Spinal cord (tissue), 9 donors: ENCODE measurements at regions not wholly inside any gene's neighbourhood (a gene's known extent, or its start where the extent isn't known, plus 50 kb on each side); places are given as distances from the start of the nearest gene placed in this dataset.

ENCODE experiments used
- DNase-seq, 6 donors: peaks; one replicate each; pipeline versions ENCODE4 v3.0.0 to v3.0.0-alpha.2; 2013 to 2015; ENCODE audit warnings: low spot score in 6 of 6, low read depth in 4 of 6
- H3K27ac ChIP-seq: one replicate; pipeline ENCODE4 v1.5.1; 2013; ENCODE audit warnings: low read depth, low read length, control low read depth
- H3K27me3 ChIP-seq: one replicate; pipeline ENCODE4 v1.6.1; 2013; ENCODE audit warnings: low read length; ENCODE audit not compliant: control insufficient read depth, insufficient read depth
- H3K36me3 ChIP-seq: one replicate; pipeline ENCODE4 v1.6.1; 2013; ENCODE audit warnings: low read length; ENCODE audit not compliant: control insufficient read depth, insufficient read depth
- H3K4me1 ChIP-seq: one replicate; pipeline ENCODE4 v1.6.1; 2013; ENCODE audit warnings: low read length; ENCODE audit not compliant: control insufficient read depth, insufficient read depth
- H3K4me3 ChIP-seq: one replicate; pipeline ENCODE4 v1.5.1; 2013; ENCODE audit warnings: low read depth, low read length, control low read depth
- H3K9me3 ChIP-seq: one replicate; pipeline ENCODE4 v1.6.1; 2013; ENCODE audit warnings: low read length; ENCODE audit not compliant: control insufficient read depth, insufficient read depth
- WGBS: methylation state at CpG from one replicate; pipeline ENCODE4 v1.1.5; 2013; ENCODE audit warnings: missing lambda C conversion rate; ENCODE audit not compliant: insufficient coverage; 5-methylcytosine and 5-hydroxymethylcytosine counted together
- donor health status: healthy.

GRCh38 chr6:26257272-26257671, 107.7 kb upstream of the BTN3A2 start:
- no peak overlapping the region for H3K27ac ChIP-seq
- H3K9me3 ChIP-seq, result no peaks in the 10 kb centered on the region
- no peaks in the 10 kb centered on the region for H3K27me3 ChIP-seq
- 20% methylated on average over 4 of the region's 7 CpGs for whole genome bisulfite sequencing
- no peak overlapping the region for H3K4me3 ChIP-seq
- H3K4me1 ChIP-seq, result peaks cover 3% of the 10 kb centered on the region
- DNase-seq, result no peak
- H3K36me3 ChIP-seq, result no peaks in the 10 kb centered on the region

GRCh38 chr6:26258212-26258977, 106.6 kb upstream of the BTN3A2 start:
- Histone ChIP-seq H3K27ac (no peak overlapping the region), H3K4me1 (peaks cover 3% of the 10 kb centered on the region), H3K4me3 (no peak overlapping the region), H3K9me3 (no peaks in the 10 kb centered on the region), H3K27me3 (no peaks in the 10 kb centered on the region), H3K36me3 (no peaks in the 10 kb centered on the region)
- no peak for DNase-seq
- WGBS, result 60% methylated on average over 3 of the region's 5 CpGs

- H3K27me3 ChIP-seq, result no peaks in the 10 kb centered on the region
- no peaks in the 10 kb centered on the region for H3K4me1 ChIP-seq
- H3K9me3 ChIP-seq, result no peaks in the 10 kb centered on the region
- no peak overlapping the region for H3K27ac ChIP-seq
- DNase-seq, result no peak
- 62% methylated on average over 5 of the region's 7 CpGs for WGBS
- H3K36me3 ChIP-seq, result no peaks in the 10 kb centered on the region
- no peak overlapping the region for H3K4me3 ChIP-seq
Measured at GRCh38 chr6:26260110-26260637, 104.8 kb upstream of the BTN3A2 start.

- no peak overlapping the region for H3K27ac ChIP-seq
- no peaks in the 10 kb centered on the region for H3K36me3 ChIP-seq
- no peaks in the 10 kb centered on the region for H3K4me1 ChIP-seq
- no peaks in the 10 kb centered on the region for H3K9me3 ChIP-seq
- DNase-seq, result no peak
- WGBS, result 83% methylated on average over 1 of the region's 6 CpGs
- H3K27me3 ChIP-seq, result no peaks in the 10 kb centered on the region
- no peak overlapping the region for H3K4me3 ChIP-seq
Measured at GRCh38 chr6:26260725-26261490, 104.1 kb upstream of the BTN3A2 start.

GRCh38 chr6:26264547-26264946, 100.5 kb upstream of the BTN3A2 start:
- DNase-seq, result no peak
- Histone ChIP-seq H3K36me3 (no peaks in the 10 kb centered on the region), H3K27me3 (no peaks in the 10 kb centered on the region), H3K4me3 (no peak overlapping the region), H3K4me1 (no peaks in the 10 kb centered on the region), H3K9me3 (no peaks in the 10 kb centered on the region), H3K27ac (no peak overlapping the region)
- WGBS, result no CpG with 5 or more reads among the region's 1 CpG

GRCh38 chr6:26267083-26267589, 97.9 kb upstream of the BTN3A2 start:
- no peak for DNase-seq
- Histone ChIP-seq H3K27me3 (no peaks in the 10 kb centered on the region), H3K27ac (no peak overlapping the region), H3K9me3 (no peaks in the 10 kb centered on the region), H3K4me3 (no peak overlapping the region), H3K36me3 (no peaks in the 10 kb centered on the region), H3K4me1 (peaks cover 9% of the 10 kb centered on the region)
- WGBS, result 100% methylated on average over 1 of the region's 3 CpGs

- H3K4me3 ChIP-seq, result no peak overlapping the region
- peaks cover 3% of the 10 kb centered on the region for H3K27me3 ChIP-seq
- no peak for DNase-seq
- H3K27ac ChIP-seq, result no peak overlapping the region
- no peaks in the 10 kb centered on the region for H3K36me3 ChIP-seq
- WGBS, result 92% methylated on average over 12 of the region's 19 CpGs
- peaks cover 22% of the 10 kb centered on the region for H3K4me1 ChIP-seq
- no peaks in the 10 kb centered on the region for H3K9me3 ChIP-seq
Measured at GRCh38 chr6:26268659-26269402, 96.2 kb upstream of the BTN3A2 start.

GRCh38 chr6:26269531-26270485, 95.2 kb upstream of the BTN3A2 start:
- no peak for DNase-seq
- H3K36me3 ChIP-seq, result no peaks in the 10 kb centered on the region
- peaks cover 22% of the 10 kb centered on the region for H3K4me1 ChIP-seq
- no peaks in the 10 kb centered on the region for H3K9me3 ChIP-seq
- peak overlapping the region; percentile 73 for H3K4me3 ChIP-seq
- H3K27ac ChIP-seq, result no peak overlapping the region
- peaks cover 5% of the 10 kb centered on the region for H3K27me3 ChIP-seq
- WGBS, result no CpG with 5 or more reads among the region's 4 CpGs
